Large intestine (tissue), 3 donors: ENCODE measurements at regions not wholly inside any gene's neighbourhood (a gene's known extent, or its start where the extent isn't known, plus 50 kb on each side); places are given as distances from the start of the nearest gene placed in this dataset.
"Not testable (repeated sequence)": the region's sequence is repeated elsewhere in the genome, so short reads cannot be mapped to it uniquely, and the experiment has no call there.

ENCODE experiments used
- DNase-seq, 2 donors: peaks; one replicate each; pipeline versions ENCODE4 v3.0.0 to v3.0.0-alpha.2; 2013
- H3K27ac ChIP-seq: one replicate; pipeline ENCODE4 v1.5.1; 2013; ENCODE audit warnings: low read length
- H3K27me3 ChIP-seq: 2 replicates; pipeline ENCODE4 v1.6.1; 2013; ENCODE audit warnings: low read length; ENCODE audit not compliant: control insufficient read depth, insufficient read depth
- H3K36me3 ChIP-seq: 2 replicates; pipeline ENCODE4 v1.6.1; 2013; ENCODE audit warnings: low read length; ENCODE audit not compliant: control insufficient read depth, insufficient read depth
- H3K4me1 ChIP-seq: one replicate; pipeline ENCODE4 v1.6.1; 2013; ENCODE audit warnings: low read length; ENCODE audit not compliant: control insufficient read depth, insufficient read depth
- H3K4me3 ChIP-seq: one replicate; pipeline ENCODE4 v1.5.1; 2013; ENCODE audit warnings: low read length
- H3K9me3 ChIP-seq: one replicate; pipeline ENCODE4 v1.6.1; 2013; ENCODE audit warnings: mild to moderate bottlenecking, low read depth, low read length, moderate library complexity; ENCODE audit not compliant: control insufficient read depth
- WGBS: methylation state at CpG from one replicate; pipeline ENCODE4 v1.1.5; 2013; ENCODE audit warnings: low lambda C conversion rate; ENCODE audit not compliant: insufficient coverage; 5-methylcytosine and 5-hydroxymethylcytosine counted together

DNA sequence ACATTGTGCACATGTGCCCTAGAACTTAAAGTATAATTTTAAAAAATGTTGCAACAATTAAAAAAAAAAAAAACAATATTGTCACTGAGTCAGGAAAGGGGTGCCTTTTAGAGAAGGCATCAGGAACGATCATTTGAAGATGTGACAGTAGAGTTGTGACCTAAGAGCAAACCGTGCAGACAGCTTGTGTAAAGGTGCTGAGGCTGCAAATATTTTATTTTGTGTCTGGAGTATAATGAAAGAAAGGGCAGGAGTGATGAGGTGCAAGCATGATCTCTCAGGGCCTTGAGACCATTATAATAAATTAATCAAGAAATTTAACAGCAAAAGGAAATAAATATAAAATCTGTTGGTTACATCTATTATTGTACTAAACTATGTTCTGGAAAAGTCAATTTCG, 1219.7 kb downstream of the OLFM4 start:
- Histone ChIP-seq H3K4me3 (no peak overlapping the region), H3K4me1 (no peaks in the 10 kb centered on the region), H3K27me3 (no peaks in the 10 kb centered on the region), H3K36me3 (no peaks in the 10 kb centered on the region), H3K27ac (no peak overlapping the region), H3K9me3 (no peaks in the 10 kb centered on the region)
- WGBS, result 100% methylated on average over 1 of the region's 3 CpGs
- no peak for DNase-seq

DNA sequence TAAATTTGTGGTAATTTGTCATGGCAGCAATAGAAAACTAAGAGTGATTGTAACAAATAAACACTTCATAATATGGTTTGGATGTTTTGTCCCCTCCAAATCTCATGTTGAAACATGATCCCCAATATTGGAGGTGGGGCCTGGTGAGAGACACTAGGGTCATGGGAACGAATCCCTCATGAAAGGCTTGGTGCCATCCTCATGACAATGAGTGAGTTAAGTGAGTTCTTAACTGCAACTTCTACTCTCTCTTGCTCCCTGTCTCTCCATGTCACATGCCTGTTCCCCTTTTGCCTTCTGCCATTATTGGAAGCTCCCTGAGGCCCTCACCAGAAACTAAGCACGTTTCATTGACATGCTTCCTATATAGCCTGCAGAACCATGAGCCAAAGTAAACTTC, 1233.2 kb downstream of the OLFM4 start:
- Histone ChIP-seq H3K4me1 (no peaks in the 10 kb centered on the region), H3K9me3 (no peaks in the 10 kb centered on the region), H3K27ac (no peak overlapping the region), H3K36me3 (no peaks in the 10 kb centered on the region), H3K4me3 (no peak overlapping the region), H3K27me3 (no peaks in the 10 kb centered on the region)
- no peak for DNase-seq
- WGBS, result 67% methylated on average over 1 of the region's 2 CpGs

DNA sequence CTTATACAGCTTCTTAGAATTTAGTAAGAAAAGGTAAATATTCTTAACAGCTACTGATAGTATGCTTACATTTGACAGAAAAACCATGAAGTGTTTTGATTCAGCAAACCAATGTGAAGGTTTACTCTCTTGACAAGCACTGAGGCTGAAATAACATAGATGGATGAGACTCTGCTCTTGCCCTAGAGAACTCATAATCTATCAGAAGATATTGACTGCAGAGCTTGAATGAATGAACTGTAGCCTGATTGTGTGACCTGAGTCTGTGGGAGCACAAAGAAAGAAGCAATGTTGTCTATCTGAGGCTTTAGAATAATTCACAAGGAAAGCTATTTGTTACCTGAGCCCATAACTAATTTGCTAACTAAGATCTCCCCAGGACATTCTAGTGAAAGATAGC, 1235.3 kb downstream of the OLFM4 start:
- no peaks in the 10 kb centered on the region for H3K36me3 ChIP-seq
- no peaks in the 10 kb centered on the region for H3K4me1 ChIP-seq
- no peak overlapping the region for H3K4me3 ChIP-seq
- H3K27me3 ChIP-seq, result no peaks in the 10 kb centered on the region
- DNase-seq, result no peak
- no peaks in the 10 kb centered on the region for H3K9me3 ChIP-seq
- H3K27ac ChIP-seq, result no peak overlapping the region

DNA sequence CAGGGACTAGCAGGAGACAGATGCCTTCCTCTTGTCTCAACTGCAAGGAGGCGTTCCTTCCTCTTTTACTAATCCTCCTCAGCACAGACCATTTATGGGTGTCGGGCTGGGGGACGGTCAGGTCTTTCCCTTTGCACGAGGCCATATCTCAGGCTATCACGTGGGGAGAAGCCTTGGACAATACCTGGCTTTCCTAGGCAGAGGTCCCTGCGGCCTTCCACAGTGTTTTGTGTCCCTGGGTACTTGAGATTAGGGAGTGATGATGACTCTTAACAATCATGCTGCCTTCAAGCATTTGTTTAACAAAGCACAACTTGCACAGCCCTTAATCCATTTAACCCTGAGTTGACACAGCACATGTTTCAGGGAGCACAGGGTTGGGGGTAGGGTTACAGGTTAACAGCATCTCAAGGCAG, 1238.6 kb downstream of the OLFM4 start:
- not testable (repeated sequence) for H3K4me1 ChIP-seq, H3K36me3 ChIP-seq, H3K27me3 ChIP-seq, DNase-seq, H3K27ac ChIP-seq, H3K4me3 ChIP-seq, H3K9me3 ChIP-seq
- WGBS, result no CpG with 5 or more reads among the region's 6 CpGs

DNA sequence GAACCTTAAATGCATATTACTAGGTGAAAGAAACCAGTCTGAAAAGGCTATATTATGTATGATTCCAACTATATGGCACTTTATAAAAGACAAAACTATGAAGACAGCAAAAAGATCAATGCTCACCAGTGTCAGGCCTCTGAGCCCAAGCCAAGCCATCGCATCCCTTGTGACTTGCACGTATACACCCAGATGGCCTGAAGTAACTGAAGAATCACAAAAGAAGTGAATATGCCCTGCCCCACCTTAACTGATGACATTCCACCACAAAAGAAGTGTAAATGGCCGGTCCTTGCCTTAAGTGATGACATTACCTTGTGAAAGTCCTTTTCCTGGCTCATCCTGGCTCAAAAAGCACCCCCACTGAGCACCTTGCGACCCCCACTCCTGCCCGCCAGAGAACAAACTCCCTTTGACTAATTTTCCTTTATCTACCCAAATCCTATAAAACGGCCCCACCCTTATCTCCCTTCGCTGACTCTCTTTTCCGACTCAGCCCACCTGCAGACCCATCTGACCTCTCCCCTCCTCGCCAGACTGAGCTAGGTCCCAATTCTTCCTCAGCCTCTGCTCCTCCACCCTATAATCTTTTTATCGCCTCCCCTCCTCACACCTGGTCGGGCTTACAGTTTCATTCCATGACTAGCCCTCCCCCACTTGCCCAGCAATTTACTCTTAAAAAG, 1239.5 kb downstream of the OLFM4 start:
- not testable (repeated sequence) for H3K27ac ChIP-seq, H3K27me3 ChIP-seq, DNase-seq, H3K4me3 ChIP-seq, H3K36me3 ChIP-seq, H3K4me1 ChIP-seq, H3K9me3 ChIP-seq
- 81% methylated on average over 6 of the region's 11 CpGs for WGBS

DNA sequence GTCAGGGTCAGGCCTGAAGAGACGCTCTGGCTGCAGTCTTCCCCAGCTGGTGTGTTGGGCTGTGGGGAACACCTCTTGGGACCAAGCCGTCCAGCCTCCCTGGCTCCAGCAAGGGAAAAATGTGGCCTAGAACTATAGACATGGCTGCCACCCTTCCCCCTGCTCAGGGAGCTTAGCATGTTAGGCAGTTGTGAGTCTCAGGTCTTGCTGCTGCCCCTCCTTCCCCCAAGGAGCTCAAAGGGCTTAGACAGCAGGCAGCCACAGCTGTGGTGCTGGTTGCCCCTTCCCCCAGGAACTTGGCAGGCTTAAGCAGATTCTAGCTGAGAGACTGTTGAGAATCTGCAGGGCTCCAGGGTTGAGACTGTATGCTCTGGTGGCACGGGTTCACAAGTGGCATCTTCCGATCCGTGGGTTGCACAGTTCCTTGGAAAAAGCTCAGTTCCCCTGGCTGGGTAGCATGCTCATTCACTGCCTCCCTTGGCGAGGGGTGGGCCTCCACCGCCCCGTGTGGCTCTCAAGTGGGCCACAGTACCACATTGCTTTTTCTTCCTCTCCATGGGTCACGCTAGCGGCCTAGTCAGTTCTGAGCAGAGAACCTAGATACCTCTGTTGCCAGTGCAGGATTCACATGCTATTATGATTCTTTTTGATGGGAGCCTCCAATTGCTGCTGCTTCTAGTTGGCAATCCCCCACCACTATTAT, 1258.6 kb downstream of the OLFM4 start:
- H3K9me3 ChIP-seq, result peaks cover 3% of the 10 kb centered on the region
- no peaks in the 10 kb centered on the region for H3K27me3 ChIP-seq
- no CpG with 5 or more reads among the region's 10 CpGs for WGBS
- H3K27ac ChIP-seq, result no peak overlapping the region
- no peaks in the 10 kb centered on the region for H3K4me1 ChIP-seq
- H3K36me3 ChIP-seq, result no peaks in the 10 kb centered on the region
- no peak overlapping the region for H3K4me3 ChIP-seq
- DNase-seq, result no peak

DNA sequence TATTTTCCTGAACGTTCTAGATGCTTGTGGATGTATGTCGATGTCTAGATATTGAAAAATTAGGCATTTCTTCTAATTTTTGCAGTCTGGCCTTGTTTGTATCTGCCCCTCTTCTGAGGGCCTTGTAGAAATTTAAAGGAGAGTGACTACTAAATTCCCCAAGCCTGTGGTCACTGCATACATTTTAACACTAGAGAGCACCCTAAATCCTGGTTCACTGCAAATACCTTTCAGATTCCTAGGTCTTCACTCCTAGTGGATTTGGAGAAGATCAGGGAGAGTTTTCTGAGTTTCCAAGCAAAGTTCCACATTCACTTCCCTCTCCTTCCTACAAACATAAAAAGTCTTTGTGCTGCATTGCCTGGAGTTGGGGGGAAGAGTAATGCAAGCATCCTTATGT, 1272.5 kb downstream of the OLFM4 start:
- Histone ChIP-seq H3K4me3 (no peak overlapping the region), H3K27me3 (no peaks in the 10 kb centered on the region), H3K9me3 (no peaks in the 10 kb centered on the region), H3K4me1 (no peaks in the 10 kb centered on the region), H3K36me3 (no peaks in the 10 kb centered on the region), H3K27ac (no peak overlapping the region)
- no peak for DNase-seq
- WGBS, result no CpG with 5 or more reads among the region's 2 CpGs

DNA sequence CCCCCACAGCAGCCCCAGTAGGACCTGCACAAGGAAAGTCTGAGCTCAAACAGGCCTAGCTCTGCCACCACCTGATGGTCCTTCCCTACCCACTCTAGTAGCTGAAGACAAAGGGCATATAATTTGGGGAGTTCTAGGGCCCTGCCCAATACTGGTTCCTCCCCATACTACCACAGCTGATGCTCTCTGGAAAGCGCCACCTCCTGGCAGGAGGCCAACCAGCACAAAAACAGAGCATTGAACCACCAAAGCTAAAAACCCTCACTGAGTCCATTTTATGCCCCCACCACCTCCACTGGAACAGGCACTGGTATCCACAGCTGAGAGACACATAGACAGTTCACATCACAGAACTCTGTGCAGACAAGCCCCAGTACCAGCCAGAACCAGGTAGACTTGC, 1276.8 kb downstream of the OLFM4 start:
- Histone ChIP-seq H3K27ac (no peak overlapping the region), H3K27me3 (no peaks in the 10 kb centered on the region), H3K9me3 (no peaks in the 10 kb centered on the region), H3K4me1 (no peaks in the 10 kb centered on the region), H3K36me3 (no peaks in the 10 kb centered on the region), H3K4me3 (no peak overlapping the region)
- WGBS, result no CpG with 5 or more reads among the region's 1 CpG
- no peak for DNase-seq

DNA sequence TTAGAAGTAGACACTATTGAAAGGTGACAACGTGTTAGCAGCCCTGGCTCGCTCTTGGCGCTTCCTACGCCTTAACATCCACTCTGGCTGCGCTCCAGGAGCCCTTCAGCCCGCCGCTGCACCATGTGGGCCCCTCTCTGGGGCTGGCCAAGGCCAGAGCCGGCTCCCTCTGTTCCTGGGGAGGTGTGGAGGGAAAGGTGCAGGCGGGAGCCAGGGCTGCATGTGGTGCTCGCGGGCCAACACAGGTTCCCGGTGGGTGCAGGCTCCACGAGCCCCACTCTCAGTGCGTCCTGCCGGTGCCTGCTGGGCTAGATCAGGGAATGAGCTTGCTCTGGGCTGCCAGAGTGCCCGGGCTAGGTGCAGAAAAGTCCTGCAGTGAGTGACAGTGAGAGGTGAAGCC, 1284.3 kb downstream of the OLFM4 start:
- H3K4me1 ChIP-seq, result no peaks in the 10 kb centered on the region
- H3K4me3 ChIP-seq, result no peak overlapping the region
- peaks cover 8% of the 10 kb centered on the region for H3K9me3 ChIP-seq
- H3K27me3 ChIP-seq, result no peaks in the 10 kb centered on the region
- H3K36me3 ChIP-seq, result no peaks in the 10 kb centered on the region
- DNase-seq, result no peak
- no CpG with 5 or more reads among the region's 16 CpGs for WGBS
- H3K27ac ChIP-seq, result no peak overlapping the region

DNA sequence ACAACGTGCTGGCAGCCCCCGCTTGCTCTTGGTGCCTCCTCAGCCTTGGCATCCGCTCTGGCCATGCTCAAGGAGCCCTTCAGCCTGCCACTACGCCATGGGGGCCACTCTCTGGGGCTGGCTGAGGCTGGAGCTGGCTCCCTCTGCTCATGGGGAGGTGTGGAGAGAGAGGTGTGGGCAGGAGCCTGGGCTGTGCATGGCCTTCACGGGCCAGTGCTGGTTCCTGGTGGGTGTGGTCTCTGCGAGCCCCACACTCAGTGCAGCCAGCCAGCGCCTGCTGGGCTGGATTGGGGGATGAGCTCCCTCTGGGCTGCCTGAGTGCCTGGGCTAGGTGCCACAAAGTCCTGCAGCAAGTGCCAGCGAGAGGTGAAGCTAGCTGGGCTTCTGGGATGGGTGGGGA, 1289.1 kb downstream of the OLFM4 start:
- Histone ChIP-seq H3K4me1 (no peaks in the 10 kb centered on the region), H3K9me3 (peaks cover 8% of the 10 kb centered on the region), H3K27ac (no peak overlapping the region), H3K4me3 (no peak overlapping the region), H3K27me3 (no peaks in the 10 kb centered on the region), H3K36me3 (no peaks in the 10 kb centered on the region)
- DNase-seq, result no peak
- no CpG with 5 or more reads among the region's 8 CpGs for WGBS

DNA sequence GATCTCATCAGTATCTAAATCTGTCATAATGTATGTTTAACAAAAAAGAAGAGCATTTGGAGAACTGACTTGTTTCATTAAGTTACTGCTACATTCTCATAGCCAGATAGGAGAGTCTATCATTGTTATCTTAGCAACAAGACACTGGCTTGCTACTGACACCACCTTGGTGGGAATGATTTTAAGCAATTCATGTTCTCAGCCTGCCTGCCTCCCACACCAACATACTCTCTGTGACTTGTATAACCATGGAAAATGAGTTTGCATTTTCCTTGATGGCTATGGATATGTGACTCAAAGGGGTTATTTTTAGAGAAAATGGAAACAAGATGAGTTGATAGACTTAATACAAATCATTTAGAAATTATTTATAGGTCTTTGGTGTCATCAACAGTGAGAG, 1308.9 kb downstream of the OLFM4 start:
- Histone ChIP-seq H3K4me1 (no peaks in the 10 kb centered on the region), H3K36me3 (no peaks in the 10 kb centered on the region), H3K9me3 (no peaks in the 10 kb centered on the region), H3K4me3 (no peak overlapping the region), H3K27ac (no peak overlapping the region), H3K27me3 (no peaks in the 10 kb centered on the region)
- DNase-seq, result no peak
